GM10248 (cell line): ENCODE measurements at regions not wholly inside any gene's neighbourhood (a gene's known extent, or its start where the extent isn't known, plus 50 kb on each side); places are given as distances from the start of the nearest gene placed in this dataset.

Source experiments
- CTCF ChIA-PET: fragments of 300-600 bp; sonication (Branson Sonifier 250); formaldehyde crosslinking; extraction: SDS; loops from one replicate; lab custom pipeline; 2021; ENCODE audit warnings: antibody characterized with exemption; lab: Yijun Ruan, JAX
- POLR2A ChIA-PET: fragments of 350-650 bp; sonication (Branson Sonifier 250); formaldehyde crosslinking; extraction: SDS; loops from one replicate; lab custom pipeline; 2020; ENCODE audit warnings: antibody characterized with exemption; lab: Yijun Ruan, JAX
- DNase-seq: peaks from one replicate; pipeline ENCODE4 v3.0.0; 2012; ENCODE audit errors: extremely low spot score
- CTCF ChIP-seq: IDR thresholded peaks from 2 replicates; pipeline ENCODE4 v1.5.1; 2012; ENCODE audit warnings: mild to moderate bottlenecking, low read depth; ENCODE audit errors: extremely low read depth, missing control alignments, control extremely low read depth

GRCh38 chr14:38847161-38847560 lies 255.9 kb downstream of the SEC23A start:
- POLR2A ChIA-PET, result no interaction called here
- CTCF ChIA-PET, result no interaction called here
- no peak for DNase-seq
- no peak for TF ChIP-seq CTCF

GRCh38 chr14:38839694-38840365 lies 263.2 kb downstream of the SEC23A start:
- TF ChIP-seq CTCF, result no peak
- DNase-seq, result no peak
- ChIA-PET POLR2A (no interaction called here), CTCF (no interaction called here)

GRCh38 chr14:38838979-38839323 lies 264.1 kb downstream of the SEC23A start:
- TF ChIP-seq CTCF, result no peak
- ChIA-PET CTCF (no interaction called here), POLR2A (no interaction called here)
- no peak for DNase-seq

- no peak for TF ChIP-seq CTCF
- DNase-seq, result no peak
- ChIA-PET POLR2A (no interaction called here), CTCF (no interaction called here)
Observed at GRCh38 chr14:38838049-38838978, 264.7 kb downstream of the SEC23A start.

GRCh38 chr14:38837343-38838048 lies 265.5 kb downstream of the SEC23A start:
- POLR2A ChIA-PET, result no interaction called here
- DNase-seq, result no peak
- CTCF ChIA-PET, result no interaction called here
- TF ChIP-seq CTCF, result no peak

- CTCF ChIA-PET, result no interaction called here
- no peak for TF ChIP-seq CTCF
- POLR2A ChIA-PET, result no interaction called here
- no peak for DNase-seq
Observed at GRCh38 chr14:38836539-38836938, 266.5 kb downstream of the SEC23A start.
